Mesothelial cell of epicardium (in vitro differentiated cells): ENCODE measurements at regions not wholly inside any gene's neighbourhood (a gene's known extent, or its start where the extent isn't known, plus 50 kb on each side); places are given as distances from the start of the nearest gene placed in this dataset.
A peak's percentile ranks its signal among the peaks of the same experiment; 100 is the strongest.

Source experiments
- DNase-seq, 2 experiments: peaks; one replicate each; pipeline ENCODE4 v3.0.0; 2021; ENCODE audit warnings: low spot score in 2 of 2; ENCODE audit not compliant: unreplicated experiment in 2 of 2
- H3K27ac Mint-ChIP-seq: 2 replicates; pipeline ENCODE4 v1.8.0; 2021; ENCODE audit warnings: mixed read lengths
- H3K27me3 Mint-ChIP-seq: 2 replicates; pipeline ENCODE4 v1.8.0; 2021; ENCODE audit warnings: low read depth, mixed read lengths
- H3K36me3 Mint-ChIP-seq: 2 replicates; pipeline ENCODE4 v1.8.0; 2021; ENCODE audit warnings: mixed read lengths
- H3K4me1 Mint-ChIP-seq: 2 replicates; pipeline ENCODE4 v1.8.0; 2021; ENCODE audit warnings: mixed read lengths
- H3K4me3 Mint-ChIP-seq: 2 replicates; pipeline ENCODE4 v1.8.0; 2021; ENCODE audit warnings: mild to moderate bottlenecking, moderate library complexity, mixed read lengths
- H3K9me3 Mint-ChIP-seq: 2 replicates; pipeline ENCODE4 v1.8.0; 2021; ENCODE audit warnings: mixed read lengths
- CTCF ChIP-seq: fragments of 200-600 bp; sonication (generic); IDR thresholded peaks from one replicate; pipeline ENCODE4 v1.5.0; 2021; ENCODE audit warnings: antibody characterized with exemption; ENCODE audit not compliant: unreplicated experiment

- no peaks in the 10 kb centered on the region for H3K27me3 Mint-ChIP-seq
- no peak for TF ChIP-seq CTCF
- H3K4me3 Mint-ChIP-seq, result no peak overlapping the region
- DNase-seq, result no peak
- H3K4me1 Mint-ChIP-seq, result peaks cover 2% of the 10 kb centered on the region
- no peaks in the 10 kb centered on the region for H3K9me3 Mint-ChIP-seq
- H3K27ac Mint-ChIP-seq, result no peak overlapping the region
- no peaks in the 10 kb centered on the region for H3K36me3 Mint-ChIP-seq
These were observed 850.5 kb downstream of the KCNA4 start for GRCh38 chr11:29166306-29166705.

DNA sequence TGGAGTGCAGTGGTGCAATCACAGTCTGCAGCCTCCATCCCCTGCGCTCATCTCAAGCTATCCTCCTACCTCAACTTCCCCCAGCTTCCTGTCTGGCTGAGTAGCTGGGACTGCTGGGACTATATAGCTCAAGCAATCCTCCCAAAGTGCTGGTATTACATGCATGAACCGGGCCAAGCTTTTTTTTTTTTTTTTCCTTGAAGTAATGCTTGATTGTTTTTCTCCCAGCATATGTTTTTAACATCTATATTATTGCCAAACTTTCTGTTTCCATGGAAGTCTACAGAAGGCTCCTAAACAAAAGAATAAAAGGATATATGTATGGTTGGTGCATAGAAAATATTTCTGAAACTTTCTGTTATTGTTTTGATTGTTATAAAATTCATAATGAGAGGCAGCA is 853.6 kb downstream of the KCNA4 start:
- no peak overlapping the region for H3K27ac Mint-ChIP-seq

DNA sequence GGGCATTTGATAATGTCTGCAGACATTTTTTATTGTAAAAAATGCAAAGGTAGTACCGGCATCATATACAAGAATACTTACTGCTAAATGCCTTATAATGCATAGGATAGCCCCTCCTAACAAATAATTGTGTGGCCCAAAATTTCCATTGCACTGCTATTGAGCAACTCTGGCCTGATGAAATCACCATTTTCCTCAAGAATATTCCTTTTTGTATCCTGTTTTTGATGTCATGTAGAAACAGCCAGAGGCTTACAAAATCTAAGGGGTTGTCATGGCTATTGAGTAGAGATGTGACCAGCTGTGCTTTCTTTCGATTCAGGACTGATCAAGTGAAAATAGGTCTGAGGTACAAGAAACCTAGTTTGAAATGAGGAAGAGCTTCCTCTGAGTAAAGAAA is 854.3 kb downstream of the KCNA4 start:
- TF ChIP-seq CTCF, result no peak
- DNase-seq, result no peak
- Mint-ChIP-seq H3K4me1 (peaks cover 7% of the 10 kb centered on the region), H3K9me3 (no peaks in the 10 kb centered on the region), H3K36me3 (no peaks in the 10 kb centered on the region), H3K27me3 (peaks cover 1% of the 10 kb centered on the region), H3K27ac (no peak overlapping the region), H3K4me3 (no peak overlapping the region)

More for the DNA sequence above, 853.6 kb downstream of the KCNA4 start:
- Mint-ChIP-seq H3K9me3 (no peaks in the 10 kb centered on the region), H3K36me3 (no peaks in the 10 kb centered on the region), H3K4me1 (peaks cover 7% of the 10 kb centered on the region), H3K27me3 (peaks cover 1% of the 10 kb centered on the region), H3K4me3 (no peak overlapping the region)
- no peak for TF ChIP-seq CTCF
- no peak for DNase-seq

DNA sequence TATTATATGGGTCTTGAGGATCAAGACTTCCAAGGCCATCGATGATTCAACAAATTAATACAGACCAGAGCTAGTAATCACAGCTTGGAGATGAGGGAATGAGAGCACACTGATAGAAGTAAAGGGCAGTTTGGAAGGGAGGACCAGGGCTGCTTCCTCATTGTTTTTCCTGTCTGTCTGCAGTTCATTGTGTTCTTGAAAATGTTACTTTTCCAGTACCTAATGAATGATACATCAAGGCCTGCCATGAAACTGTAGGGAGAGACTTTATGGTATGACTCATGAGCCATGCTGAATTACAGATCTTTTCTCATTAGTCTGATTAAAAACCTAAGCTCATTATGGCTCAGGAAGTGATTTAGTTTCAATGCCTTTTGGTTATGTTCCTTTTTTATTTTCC is 855.6 kb downstream of the KCNA4 start:
- Mint-ChIP-seq H3K9me3 (no peaks in the 10 kb centered on the region), H3K4me3 (no peak overlapping the region), H3K27me3 (peaks cover 1% of the 10 kb centered on the region), H3K4me1 (peaks cover 6% of the 10 kb centered on the region), H3K36me3 (no peaks in the 10 kb centered on the region), H3K27ac (no peak overlapping the region)
- DNase-seq, result no peak
- no peak for TF ChIP-seq CTCF

DNA sequence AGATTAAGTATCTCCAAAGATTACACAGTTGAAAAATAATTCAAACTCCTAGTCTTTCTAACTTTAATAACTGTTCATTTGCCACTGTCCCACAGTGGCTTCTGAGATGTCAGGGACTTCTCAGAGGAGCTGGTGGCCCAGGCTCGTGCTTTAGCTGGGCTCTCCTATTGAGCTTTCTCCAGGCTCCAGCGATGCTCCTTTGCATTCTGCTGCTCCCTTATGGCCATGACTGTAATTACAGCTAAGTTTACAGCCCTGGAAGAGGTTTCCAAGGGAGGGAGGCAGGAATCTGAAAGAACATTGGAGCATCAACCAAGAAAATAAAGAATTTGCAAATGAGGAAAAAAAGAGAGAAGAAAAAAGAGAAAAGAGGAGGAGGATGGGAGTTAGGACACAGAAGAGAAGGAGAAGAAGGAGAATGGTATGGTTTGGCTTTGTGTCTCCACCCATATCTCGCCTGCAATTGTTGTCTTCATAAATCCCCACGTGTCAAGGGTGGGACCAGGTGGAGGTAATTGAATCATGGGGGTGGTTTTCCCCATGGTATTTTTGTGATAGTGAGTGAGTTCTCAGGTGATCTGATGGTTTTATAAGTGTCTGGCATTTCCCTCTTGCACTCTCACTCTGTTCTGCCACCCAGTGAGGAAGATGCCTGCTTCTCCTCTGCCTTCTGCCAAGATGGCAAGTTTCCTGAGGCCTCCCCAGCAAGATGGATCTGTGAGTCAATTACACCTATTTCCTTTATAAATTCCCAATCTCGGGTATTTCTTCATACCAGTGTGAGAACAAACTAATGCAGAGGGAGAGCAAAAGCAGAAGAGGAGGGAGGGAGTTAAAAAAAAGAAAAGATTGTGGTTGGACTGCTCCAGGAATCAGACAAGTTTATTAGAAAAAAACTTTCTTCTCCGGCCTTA is 857.0 kb downstream of the KCNA4 start:
- no peak overlapping the region for H3K27ac Mint-ChIP-seq
- DNase-seq, result peak in 1 of 2 experiments; percentile 44
- peak; percentile 49 for TF ChIP-seq CTCF
- peaks cover 1% of the 10 kb centered on the region for H3K27me3 Mint-ChIP-seq
- H3K36me3 Mint-ChIP-seq, result no peaks in the 10 kb centered on the region
- H3K4me1 Mint-ChIP-seq, result peaks cover 6% of the 10 kb centered on the region
- H3K4me3 Mint-ChIP-seq, result no peak overlapping the region
- H3K9me3 Mint-ChIP-seq, result no peaks in the 10 kb centered on the region
